NCI-H510A treated with DMSO at 0.1 percent for 48 hours (cell line): ENCODE measurements at regions not wholly inside any gene's neighbourhood (a gene's known extent, or its start where the extent isn't known, plus 50 kb on each side); places are given as distances from the start of the nearest gene placed in this dataset.

Experiments
- DNase-seq: peaks from one replicate; lab custom pipeline; 2025; lab: John Stamatoyannopoulos, UW

DNA sequence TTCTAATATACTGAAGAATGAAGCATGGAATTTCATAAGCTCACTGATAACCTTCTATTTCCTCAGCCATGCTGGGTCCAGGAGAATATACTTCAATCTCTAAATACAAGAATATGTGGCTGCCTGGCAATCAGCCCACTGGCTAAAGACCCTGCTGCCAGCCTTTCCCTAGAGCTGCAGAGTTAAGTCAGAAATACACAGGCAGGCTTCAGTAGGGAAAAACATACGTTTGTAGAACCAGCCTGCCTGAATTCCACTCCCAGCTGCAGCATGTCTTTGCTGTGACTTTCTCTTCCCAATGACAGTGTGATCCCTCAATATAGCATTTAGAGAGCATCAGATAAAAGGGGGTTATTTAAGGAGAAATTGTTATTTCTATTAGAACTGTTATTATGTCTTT is 289.1 kb downstream of the PCDH19 start:
- DNase-seq: no peak

DNA sequence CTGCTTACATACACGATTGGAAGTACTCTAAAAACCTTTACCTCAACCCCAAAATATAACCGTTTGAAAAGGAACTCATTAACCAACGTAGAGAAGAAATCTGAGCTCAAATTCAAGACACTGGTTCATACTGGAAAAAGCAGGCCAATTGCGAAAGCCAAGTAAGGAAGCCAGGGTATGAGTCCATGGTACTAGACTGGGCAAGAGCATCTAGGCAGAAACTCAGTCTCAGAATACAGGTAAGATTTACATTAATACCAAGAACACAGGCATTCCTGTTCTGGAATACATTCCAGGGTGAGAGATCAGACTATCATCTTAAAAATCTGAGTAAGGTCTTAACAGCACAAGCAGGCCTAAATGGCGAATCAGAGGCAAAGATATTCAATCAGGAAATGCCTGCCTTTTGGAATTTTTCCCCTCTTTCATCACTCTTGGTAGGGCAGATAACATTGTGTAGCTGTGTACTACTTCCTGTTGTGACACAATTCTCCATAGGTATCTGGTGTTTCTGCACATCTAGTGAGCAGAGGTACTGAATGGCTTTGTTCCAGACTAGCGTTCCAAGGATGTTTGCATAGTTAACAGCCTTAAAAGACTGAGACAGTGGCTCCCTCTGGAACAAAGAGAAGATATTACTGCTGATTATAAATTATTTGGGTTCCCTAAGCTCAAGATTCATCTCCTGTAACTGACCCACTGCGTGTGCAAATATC is 311.3 kb downstream of the PCDH19 start:
- no peak for DNase-seq

DNA sequence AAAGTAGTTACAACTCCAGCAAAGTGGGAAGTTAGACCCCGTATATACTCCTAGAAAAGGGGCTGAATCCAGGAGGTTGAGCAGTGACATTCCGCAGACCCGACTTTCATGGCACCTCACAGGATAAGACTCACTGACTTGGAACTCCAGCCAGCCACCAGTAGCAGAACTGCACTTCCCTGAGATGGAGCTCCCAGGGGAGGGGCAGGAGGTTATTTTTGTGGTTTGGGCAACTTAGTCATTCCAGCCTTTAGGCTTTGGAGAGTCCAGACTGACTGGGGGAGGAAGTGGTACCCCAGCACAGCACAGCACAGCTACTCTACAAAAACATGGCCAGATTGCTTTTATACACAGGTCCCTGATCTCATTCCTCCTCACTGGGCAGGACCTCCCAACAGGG is 319.1 kb downstream of the PCDH19 start:
- DNase-seq: no peak

DNA sequence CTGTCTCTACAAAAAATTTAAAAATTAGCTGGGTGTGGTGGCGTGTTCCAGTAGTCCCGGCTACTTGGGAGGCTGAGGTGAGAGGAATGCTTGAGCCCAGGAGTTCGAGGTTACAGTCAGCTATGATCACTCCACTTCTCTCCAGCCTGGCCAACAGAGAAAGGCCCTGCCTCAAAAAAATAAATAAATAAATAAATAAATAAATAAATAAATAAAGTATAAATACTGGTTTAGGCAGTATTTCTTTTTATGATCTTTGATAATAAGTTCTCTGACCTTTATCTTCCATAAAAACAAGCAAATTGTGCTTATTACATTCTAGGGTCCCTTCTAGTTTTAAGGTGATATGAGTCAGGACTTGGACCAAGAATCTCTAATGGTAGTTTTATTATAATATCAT is 320.3 kb downstream of the PCDH19 start:
- DNase-seq: no peak

DNA sequence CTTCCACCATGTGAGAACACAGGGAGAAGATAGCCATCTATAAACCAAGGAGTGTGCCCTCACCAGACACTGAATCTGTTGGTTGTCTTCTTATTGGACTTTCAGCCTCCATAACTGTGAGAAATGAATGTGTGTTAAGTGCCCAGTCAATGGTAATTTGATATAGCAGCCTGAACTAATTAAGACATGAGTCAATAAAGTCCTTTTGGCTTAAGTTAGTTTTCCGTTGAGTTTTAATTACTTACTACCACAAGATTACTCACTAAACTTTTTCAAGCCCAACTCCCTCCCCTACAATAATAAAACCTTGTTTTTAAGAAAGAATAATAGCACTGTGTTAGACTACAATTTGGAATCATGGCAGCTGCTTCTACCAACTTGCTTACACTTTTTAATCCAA is 324.2 kb downstream of the PCDH19 start:
- peak; percentile 1 for DNase-seq

DNA sequence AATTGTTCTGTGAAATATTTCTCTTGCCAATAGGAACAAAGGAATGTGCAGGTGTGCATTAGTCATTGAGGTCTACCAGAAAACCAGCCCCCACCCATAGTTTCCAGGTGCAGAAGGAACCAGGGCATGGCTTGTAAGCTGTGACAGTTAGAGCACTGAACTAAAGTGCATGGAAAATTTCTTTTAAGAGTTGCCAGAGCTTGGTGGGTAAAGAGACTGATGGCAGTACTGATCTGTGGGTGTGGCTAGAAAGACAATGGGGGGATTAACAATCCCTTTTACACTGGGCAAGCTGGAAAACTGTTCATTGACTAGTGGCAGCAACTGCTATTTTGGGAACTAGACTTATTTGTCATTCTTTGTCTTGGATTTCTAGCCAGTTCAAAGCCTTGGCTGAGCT is 326.9 kb downstream of the PCDH19 start:
- no peak for DNase-seq

DNA sequence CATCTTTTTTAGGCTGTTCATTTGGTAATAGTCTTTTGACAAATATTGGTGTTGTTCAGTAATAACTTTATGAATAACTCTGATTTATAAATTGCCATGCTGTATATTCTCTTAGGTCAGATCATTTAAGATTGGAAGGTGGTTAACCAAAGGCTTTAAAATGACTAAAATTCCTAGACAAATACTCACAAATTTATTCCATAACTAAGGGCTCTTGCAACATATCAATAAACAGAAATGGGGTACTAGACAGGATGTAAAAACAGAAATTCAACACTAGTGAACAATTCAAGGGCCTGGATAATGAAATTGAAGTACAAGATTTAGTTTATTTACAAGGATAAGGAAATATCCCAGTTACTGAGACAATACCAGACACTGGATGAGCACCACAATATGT is 328.6 kb downstream of the PCDH19 start:
- DNase-seq: no peak

DNA sequence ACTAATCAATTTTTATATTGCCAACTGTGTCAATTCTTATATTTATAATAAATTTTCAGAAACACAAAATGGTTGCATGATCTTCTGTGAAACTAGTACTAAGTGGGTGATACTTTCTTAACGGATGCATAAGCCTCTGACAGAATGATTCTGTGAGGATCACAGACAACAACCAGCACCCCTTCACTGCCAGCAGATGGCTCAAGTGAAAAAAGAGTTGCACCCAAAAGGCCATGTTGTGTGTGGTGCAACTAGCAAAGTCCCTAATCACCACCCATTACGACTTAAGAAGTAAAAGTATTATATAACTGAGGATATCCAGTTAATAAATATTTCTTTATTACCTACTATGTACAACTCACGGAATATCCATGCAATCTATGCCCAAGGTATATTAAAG is 334.0 kb downstream of the PCDH19 start:
- DNase-seq: no peak

DNA sequence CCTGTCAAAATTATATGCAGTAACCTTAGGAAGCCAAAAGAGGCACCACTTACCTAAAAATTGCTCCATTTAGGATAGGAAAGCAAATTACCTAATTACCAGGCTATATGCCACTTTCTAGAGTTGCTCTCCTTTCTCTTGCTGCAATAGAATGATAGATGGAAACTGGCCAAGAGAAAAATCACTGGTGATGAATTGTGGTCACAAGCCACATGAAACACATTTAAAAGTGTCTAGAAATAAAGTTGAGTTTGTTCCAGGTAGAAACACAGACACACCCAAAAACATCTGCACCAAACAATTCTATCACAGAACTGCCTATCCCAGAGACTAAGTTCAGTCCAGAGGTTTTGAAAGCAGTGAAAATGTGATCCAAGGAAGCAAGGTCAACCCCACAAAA is 337.7 kb downstream of the PCDH19 start:
- no peak for DNase-seq

DNA sequence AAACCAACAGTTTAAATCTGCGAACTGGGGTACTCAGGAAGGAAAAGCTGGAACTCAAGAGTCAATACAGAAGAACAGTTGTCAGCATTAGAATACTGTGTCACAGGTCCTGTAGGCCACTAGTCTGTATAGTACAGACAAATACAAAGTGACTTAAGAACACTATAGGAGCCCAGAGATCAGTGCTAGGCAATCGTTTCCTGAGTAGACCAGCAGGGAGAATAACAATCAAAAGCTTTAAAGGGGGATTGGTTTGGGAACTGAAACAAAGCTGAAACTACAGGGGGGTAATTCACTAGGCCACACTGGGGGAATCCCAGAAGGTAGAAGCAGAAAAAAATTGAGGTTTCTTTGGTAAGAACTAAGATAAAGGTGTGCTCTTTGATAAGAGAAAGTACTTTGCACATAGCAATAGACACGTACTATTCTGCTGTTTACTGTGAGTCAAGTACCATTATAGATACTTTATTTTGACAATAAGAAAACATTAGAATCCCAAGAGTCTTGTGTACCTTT is 339.7 kb downstream of the PCDH19 start:
- DNase-seq: no peak

DNA sequence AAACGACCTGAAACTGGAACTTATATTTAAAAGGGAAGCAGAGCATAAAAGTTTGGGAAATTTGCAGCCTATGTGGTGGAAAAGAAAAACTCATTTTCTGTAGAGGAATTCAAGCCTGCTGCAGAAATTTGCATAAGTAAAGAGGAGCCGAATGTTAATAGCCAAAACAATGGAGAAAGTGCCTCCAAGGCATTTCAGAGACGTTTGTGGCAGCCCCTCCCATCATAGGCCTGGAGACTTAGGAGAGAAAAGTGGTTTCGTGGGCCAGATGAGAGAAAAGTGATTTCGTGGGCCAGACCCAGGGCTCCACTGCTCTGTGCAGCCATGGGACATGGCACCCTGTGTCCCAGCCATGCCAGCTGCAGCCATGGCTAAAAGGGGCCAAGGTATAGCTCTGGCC is 361.9 kb downstream of the PCDH19 start:
- no peak for DNase-seq
